IMR-90 (cell line): ENCODE measurements at regions not wholly inside any gene's neighbourhood (a gene's known extent, or its start where the extent isn't known, plus 50 kb on each side); places are given as distances from the start of the nearest gene placed in this dataset.

Experiments used
- BHLHE40 ChIP-seq: fragments of 150-350 bp; IDR thresholded peaks from 2 replicates; pipeline ENCODE4 v1.6.1; 2016; ENCODE audit warnings: mild to moderate bottlenecking, low read depth, low read length
- CEBPB ChIP-seq: IDR thresholded peaks from 2 replicates; pipeline ENCODE4 v1.6.1; 2012; ENCODE audit warnings: low read depth, low read length, improper control_type of control experiment
- CTCF ChIP-seq: conservative IDR thresholded peaks from 2 replicates; pipeline ENCODE4 v1.5.1; 2012; ENCODE audit warnings: mild to moderate bottlenecking, low read depth, low read length, improper control_type of control experiment
- MAFK ChIP-seq: IDR thresholded peaks from 2 replicates; pipeline ENCODE4 v1.6.1; 2012; ENCODE audit warnings: low read depth, low read length, improper control_type of control experiment
- MAZ ChIP-seq: IDR thresholded peaks from 2 replicates; pipeline ENCODE4 v1.6.1; 2012; ENCODE audit warnings: low read depth, mild to moderate bottlenecking, low read length, improper control_type of control experiment, moderate library complexity, borderline replicate concordance
- POLR2A ChIP-seq: IDR thresholded peaks from 2 replicates; pipeline ENCODE4 v1.6.1; 2012; ENCODE audit warnings: mild to moderate bottlenecking, low read depth, low read length
- RAD21 ChIP-seq: IDR thresholded peaks from 2 replicates; pipeline ENCODE4 v1.6.1; 2012; ENCODE audit warnings: low read length, improper control_type of control experiment
- USF2 ChIP-seq: fragments of 150-350 bp; IDR thresholded peaks from 2 replicates; pipeline ENCODE4 v1.6.1; 2017; ENCODE audit warnings: mild to moderate bottlenecking, antibody characterized with exemption, low read length, low read depth

- TF ChIP-seq CTCF (no peak), MAFK (no peak), MAZ (no peak), POLR2A (no peak), BHLHE40 (no peak), RAD21 (no peak), CEBPB (no peak), USF2 (no peak)
These were observed 60.1 kb upstream of the OTX2 start for GRCh38 chr14:56870336-56870735.
